Smooth muscle cell (in vitro differentiated cells): ENCODE measurements at regions not wholly inside any gene's neighbourhood (a gene's known extent, or its start where the extent isn't known, plus 50 kb on each side); places are given as distances from the start of the nearest gene placed in this dataset.

Experiments
- DNase-seq: peaks from one replicate; lab custom pipeline; 2025; ENCODE audit not compliant: unreplicated experiment; lab: John Stamatoyannopoulos, UW
- H2AFZ ChIP-seq: fragments of 200-600 bp; sonication (generic); 2 replicates; pipeline ENCODE4 v1.6.0; 2016; ENCODE audit warnings: antibody characterized with exemption, low read depth, mild to moderate bottlenecking
- H3F3A ChIP-seq: fragments of 200-600 bp; sonication (generic); 2 replicates; pipeline ENCODE4 v1.6.0; 2017; ENCODE audit warnings: antibody characterized with exemption, low read depth
- H3K27ac ChIP-seq: fragments of 200-600 bp; sonication (generic); 2 replicates; pipeline ENCODE4 v1.5.1; 2016; ENCODE audit warnings: low read depth, mild to moderate bottlenecking
- H3K27me3 ChIP-seq: fragments of 200-600 bp; sonication (generic); 2 replicates; pipeline ENCODE4 v1.6.1; 2016; ENCODE audit warnings: low read depth, mild to moderate bottlenecking
- H3K36me3 ChIP-seq: fragments of 200-600 bp; sonication (generic); 2 replicates; pipeline ENCODE4 v1.5.1; 2016; ENCODE audit warnings: low read depth
- H3K4me1 ChIP-seq: fragments of 200-600 bp; sonication (generic); 2 replicates; pipeline ENCODE4 v1.5.1; 2016; ENCODE audit warnings: low read depth
- H3K4me2 ChIP-seq: fragments of 200-600 bp; sonication (generic); 2 replicates; pipeline ENCODE4 v1.6.0; 2016; ENCODE audit warnings: mild to moderate bottlenecking
- H3K4me3 ChIP-seq: fragments of 200-600 bp; sonication (generic); 2 replicates; pipeline ENCODE4 v1.5.1; 2016; ENCODE audit warnings: mild to moderate bottlenecking
- H3K79me2 ChIP-seq: fragments of 200-600 bp; sonication (generic); 2 replicates; pipeline ENCODE4 v1.6.0; 2016; ENCODE audit warnings: low read depth, mild to moderate bottlenecking
- H3K9ac ChIP-seq: fragments of 200-600 bp; sonication (generic); 2 replicates; pipeline ENCODE4 v1.6.0; 2016; ENCODE audit warnings: low read depth
- H3K9me3 ChIP-seq: fragments of 200-600 bp; sonication (generic); replicated peaks from 2 replicates; pipeline ENCODE4 v1.5.1; 2016; ENCODE audit warnings: low read depth
- H4K20me1 ChIP-seq: fragments of 200-600 bp; sonication (generic); 2 replicates; pipeline ENCODE4 v1.6.0; 2016; ENCODE audit warnings: low read depth
- WGBS: methylation state at CpG from one replicate; pipeline ENCODE4 v1.1.7; 2016; ENCODE audit warnings: low lambda C conversion rate; 5-methylcytosine and 5-hydroxymethylcytosine counted together
- TF ChIP-seq, protein P1 (sequence below): fragments of 200-600 bp; sonication (generic); IDR thresholded peaks from 2 replicates; pipeline ENCODE4 v1.5.1; 2017; ENCODE audit warnings: borderline replicate concordance, mild to moderate bottlenecking, antibody characterized with exemption; ENCODE audit not compliant: insufficient read depth, poor library complexity, severe bottlenecking

DNA sequence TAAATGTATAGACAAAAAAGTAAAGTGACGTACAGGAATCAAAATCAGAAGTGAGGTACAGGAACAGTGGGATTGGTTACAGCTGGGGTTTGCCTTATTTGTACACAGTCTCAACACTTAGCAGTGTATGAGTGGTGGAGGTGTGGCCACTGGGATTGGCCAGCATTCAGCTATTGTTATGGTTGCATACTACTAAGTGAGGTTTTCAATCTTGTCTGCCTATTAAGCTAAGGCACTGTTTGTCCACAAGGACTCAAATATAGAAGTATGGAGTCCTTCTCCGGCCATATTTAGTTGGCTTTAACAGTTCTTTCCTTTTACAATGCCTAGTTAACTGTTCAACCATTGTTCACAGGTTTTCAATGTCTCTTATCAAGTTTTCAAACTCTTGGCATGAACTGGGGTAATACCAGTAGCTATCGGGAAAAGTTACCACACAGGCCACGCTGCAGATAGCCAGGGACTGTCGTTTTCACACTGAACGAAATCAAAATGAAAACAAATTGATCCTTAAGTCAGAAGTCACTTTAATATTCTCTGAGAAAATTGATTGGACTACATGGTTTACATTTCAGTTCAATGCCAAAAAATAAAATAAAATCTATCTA lies 176.0 kb upstream of the FREM1 start:
- no peaks in the 10 kb centered on the region for H3F3A ChIP-seq
- 94% methylated on average over 6 of the region's 6 CpGs for WGBS
- TF ChIP-seq, protein P1, sequence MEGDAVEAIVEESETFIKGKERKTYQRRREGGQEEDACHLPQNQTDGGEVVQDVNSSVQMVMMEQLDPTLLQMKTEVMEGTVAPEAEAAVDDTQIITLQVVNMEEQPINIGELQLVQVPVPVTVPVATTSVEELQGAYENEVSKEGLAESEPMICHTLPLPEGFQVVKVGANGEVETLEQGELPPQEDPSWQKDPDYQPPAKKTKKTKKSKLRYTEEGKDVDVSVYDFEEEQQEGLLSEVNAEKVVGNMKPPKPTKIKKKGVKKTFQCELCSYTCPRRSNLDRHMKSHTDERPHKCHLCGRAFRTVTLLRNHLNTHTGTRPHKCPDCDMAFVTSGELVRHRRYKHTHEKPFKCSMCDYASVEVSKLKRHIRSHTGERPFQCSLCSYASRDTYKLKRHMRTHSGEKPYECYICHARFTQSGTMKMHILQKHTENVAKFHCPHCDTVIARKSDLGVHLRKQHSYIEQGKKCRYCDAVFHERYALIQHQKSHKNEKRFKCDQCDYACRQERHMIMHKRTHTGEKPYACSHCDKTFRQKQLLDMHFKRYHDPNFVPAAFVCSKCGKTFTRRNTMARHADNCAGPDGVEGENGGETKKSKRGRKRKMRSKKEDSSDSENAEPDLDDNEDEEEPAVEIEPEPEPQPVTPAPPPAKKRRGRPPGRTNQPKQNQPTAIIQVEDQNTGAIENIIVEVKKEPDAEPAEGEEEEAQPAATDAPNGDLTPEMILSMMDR: no peak
- H4K20me1 ChIP-seq: no peaks in the 10 kb centered on the region
- no peak overlapping the region for H3K4me3 ChIP-seq
- no peak overlapping the region for H3K27ac ChIP-seq
- no peaks in the 10 kb centered on the region for H3K9me3 ChIP-seq
- H2AFZ ChIP-seq: peak overlapping the region; percentile 29
- H3K27me3 ChIP-seq: no peaks in the 10 kb centered on the region
- H3K4me1 ChIP-seq: no peaks in the 10 kb centered on the region
- H3K79me2 ChIP-seq: no peaks in the 10 kb centered on the region
- no peak overlapping the region for H3K4me2 ChIP-seq
- no peak overlapping the region for H3K9ac ChIP-seq
- DNase-seq: no peak
- no peaks in the 10 kb centered on the region for H3K36me3 ChIP-seq

GRCh38 chr9:15081021-15081753 lies 171.0 kb upstream of the FREM1 start:
- no peaks in the 10 kb centered on the region for H3K4me1 ChIP-seq
- H3K4me2 ChIP-seq: no peak overlapping the region
- H3K4me3 ChIP-seq: no peak overlapping the region
- no peak for DNase-seq
- no peak overlapping the region for H3K9ac ChIP-seq
- WGBS: 95% methylated on average over 4 of the region's 4 CpGs
- H3K27me3 ChIP-seq: no peaks in the 10 kb centered on the region
- no peak overlapping the region for H2AFZ ChIP-seq
- no peaks in the 10 kb centered on the region for H3F3A ChIP-seq
- no peaks in the 10 kb centered on the region for H4K20me1 ChIP-seq
- TF ChIP-seq, protein P1: no peak
- H3K27ac ChIP-seq: no peak overlapping the region
- no peaks in the 10 kb centered on the region for H3K36me3 ChIP-seq
- H3K79me2 ChIP-seq: no peaks in the 10 kb centered on the region
- H3K9me3 ChIP-seq: no peaks in the 10 kb centered on the region

DNA sequence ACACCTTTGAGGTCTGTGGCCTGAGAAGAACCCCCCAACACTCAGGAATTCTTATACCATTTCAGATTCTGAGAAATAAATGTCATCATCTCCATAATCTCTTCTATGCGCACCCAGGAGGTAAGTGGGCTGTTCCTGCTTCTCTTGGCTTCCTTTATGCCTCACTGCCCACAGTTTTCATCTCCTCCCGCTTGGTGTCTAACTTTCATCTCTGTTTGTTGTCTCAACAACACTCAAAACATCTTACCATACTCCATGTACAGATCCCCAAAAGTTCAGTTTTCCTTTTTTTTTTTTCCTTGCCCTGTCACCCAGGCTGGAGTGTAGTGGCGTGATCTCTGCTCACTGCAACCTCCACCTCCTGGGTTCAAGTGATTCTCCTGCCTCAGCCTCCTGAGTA lies 170.2 kb upstream of the FREM1 start:
- Histone ChIP-seq H3K27me3 (no peaks in the 10 kb centered on the region), H3K36me3 (no peaks in the 10 kb centered on the region)
- TF ChIP-seq, protein P1: no peak

GRCh38 chr9:15079989-15080388 lies 169.8 kb upstream of the FREM1 start:
- no peak overlapping the region for H2AFZ ChIP-seq
- H3K9me3 ChIP-seq: no peaks in the 10 kb centered on the region
- H3K79me2 ChIP-seq: no peaks in the 10 kb centered on the region
- TF ChIP-seq, protein P1: no peak
- H3K36me3 ChIP-seq: no peaks in the 10 kb centered on the region
- no peak overlapping the region for H3K9ac ChIP-seq
- no peak overlapping the region for H3K4me2 ChIP-seq
- WGBS: 84% methylated on average over 3 of the region's 3 CpGs
- no peaks in the 10 kb centered on the region for H3K27me3 ChIP-seq
- DNase-seq: no peak
- no peak overlapping the region for H3K4me3 ChIP-seq
- H3F3A ChIP-seq: no peaks in the 10 kb centered on the region
- H3K27ac ChIP-seq: no peak overlapping the region
- H3K4me1 ChIP-seq: no peaks in the 10 kb centered on the region
- H4K20me1 ChIP-seq: no peaks in the 10 kb centered on the region

More for the DNA sequence above, 170.2 kb upstream of the FREM1 start:
- no peak overlapping the region for H2AFZ ChIP-seq
- 89% methylated on average over 3 of the region's 3 CpGs for WGBS
- H3K9me3 ChIP-seq: no peaks in the 10 kb centered on the region
- no peaks in the 10 kb centered on the region for H3K4me1 ChIP-seq
- H3K9ac ChIP-seq: no peak overlapping the region
- H3F3A ChIP-seq: no peaks in the 10 kb centered on the region
- no peaks in the 10 kb centered on the region for H3K79me2 ChIP-seq
- no peak overlapping the region for H3K4me2 ChIP-seq
- no peak for DNase-seq
- H3K4me3 ChIP-seq: no peak overlapping the region
- H4K20me1 ChIP-seq: no peaks in the 10 kb centered on the region
- no peak overlapping the region for H3K27ac ChIP-seq
